ENCODE measurements at regions not wholly inside any gene's neighbourhood (a gene's known extent, or its start where the extent isn't known, plus 50 kb on each side); places are given as distances from the start of the nearest gene placed in this dataset.

DNA sequence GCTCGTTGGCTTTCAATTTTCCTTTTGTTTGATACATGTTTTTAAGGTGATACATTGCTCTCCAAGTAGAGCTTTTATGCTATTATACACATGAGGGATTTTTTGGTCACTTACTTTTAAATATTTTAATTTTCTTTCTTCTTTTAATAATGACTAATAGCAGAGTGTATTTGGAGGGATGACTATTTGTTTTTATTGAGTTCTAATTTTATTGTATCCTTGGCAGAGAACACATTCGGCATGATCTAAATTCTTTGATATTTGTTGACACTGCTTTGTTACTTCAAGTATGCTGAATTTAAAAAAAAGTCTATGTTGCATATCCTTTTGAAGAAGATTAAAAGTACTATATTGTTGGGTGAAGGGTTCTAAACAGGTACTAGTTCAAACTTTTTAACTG is 149.9 kb upstream of the PDZRN3 start:
- H3K36me3 ChIP-seq (ENCODE audit: low read depth), result no peaks in the 10 kb centered on the region
- peak; percentile 33 for DNase-seq
- H3K9me3 ChIP-seq (ENCODE audit: low read depth), result no peaks in the 10 kb centered on the region
- in situ Hi-C loops (cut with MboI), result no loop called here
- no peak for TF ChIP-seq EZH2phosphoT487 (IDR thresholded peaks at IDR 0.05; ENCODE audit: insufficient read depth, low read depth)
- TF ChIP-seq EZH2 (IDR thresholded peaks at IDR 0.05; ENCODE audit: insufficient read depth, poor library complexity, severe bottlenecking), result no peak
- H2AFZ ChIP-seq, result no peak overlapping the region
- no peaks in the 10 kb centered on the region for H3K79me2 ChIP-seq (ENCODE audit: insufficient read depth)
- H3K4me1 ChIP-seq (ENCODE audit: insufficient read depth), result peaks cover 12% of the 10 kb centered on the region
- no peak overlapping the region for H3K9ac ChIP-seq
- no peaks in the 10 kb centered on the region for H3K9me2 ChIP-seq (ENCODE audit: insufficient read depth)
- no peak overlapping the region for H3K4me3 ChIP-seq
- H3F3A ChIP-seq (ENCODE audit: insufficient read depth), result peaks cover 6% of the 10 kb centered on the region; the same call in 1 of the 2 replicates
- H3K27ac ChIP-seq, result no peak overlapping the region
- WGBS, 2 experiments (ENCODE audit: low coverage in 1 of 2, low lambda C conversion rate in 2 of 2, missing lambda C conversion rate in 2 of 2), result 20 to 23% methylated on average over 2 of the region's 2 CpGs
- no peaks in the 10 kb centered on the region for H4K20me1 ChIP-seq (ENCODE audit: insufficient read depth)
- H3K27me3 ChIP-seq (replicated peaks; ENCODE audit: insufficient read depth), result no peaks in the 10 kb centered on the region
- H3K4me2 ChIP-seq (ENCODE audit: unreplicated experiment), result peak overlapping the region; percentile 23

DNA sequence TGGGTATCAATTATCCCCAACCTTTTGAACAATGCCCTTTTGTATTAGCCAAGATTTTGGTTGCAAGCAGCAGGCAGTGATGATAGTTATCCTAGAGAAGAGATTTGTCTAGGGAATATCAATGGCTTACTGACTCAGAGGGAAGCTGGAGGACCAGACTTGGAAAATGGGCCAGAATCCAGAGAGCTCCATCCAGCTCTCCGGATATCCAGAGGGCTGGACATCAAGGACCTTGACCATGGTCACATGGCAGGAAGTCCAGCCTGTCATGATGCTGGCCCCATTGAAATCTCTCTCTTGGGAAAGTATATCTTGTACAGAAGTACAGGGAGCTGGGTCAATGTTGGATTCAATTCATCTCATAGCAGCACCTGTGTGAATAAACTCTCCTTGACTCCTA is 148.5 kb upstream of the PDZRN3 start:
- no peaks in the 10 kb centered on the region for H3K9me3 ChIP-seq (ENCODE audit: low read depth)
- peaks cover 20% of the 10 kb centered on the region for H3F3A ChIP-seq (ENCODE audit: insufficient read depth)
- 0 to 27% methylated on average over 1 of the region's 1 CpG for WGBS, 2 experiments (ENCODE audit: low coverage in 1 of 2, low lambda C conversion rate in 2 of 2, missing lambda C conversion rate in 2 of 2)
- no peak for DNase-seq
- H3K4me1 ChIP-seq (ENCODE audit: insufficient read depth), result peaks cover 20% of the 10 kb centered on the region
- H2AFZ ChIP-seq, result no peak overlapping the region
- no peak overlapping the region for H3K9ac ChIP-seq
- in situ Hi-C loops (cut with MboI), result no loop called here
- no peaks in the 10 kb centered on the region for H3K27me3 ChIP-seq (replicated peaks; ENCODE audit: insufficient read depth)
- H3K27ac ChIP-seq, result no peak overlapping the region
- H4K20me1 ChIP-seq (ENCODE audit: insufficient read depth), result no peaks in the 10 kb centered on the region
- no peak overlapping the region for H3K4me3 ChIP-seq
- TF ChIP-seq EZH2phosphoT487 (IDR thresholded peaks at IDR 0.05; ENCODE audit: insufficient read depth, low read depth) (no peak), EZH2 (IDR thresholded peaks at IDR 0.05; ENCODE audit: insufficient read depth, poor library complexity, severe bottlenecking) (no peak)
- no peaks in the 10 kb centered on the region for H3K9me2 ChIP-seq (ENCODE audit: insufficient read depth)
- H3K4me2 ChIP-seq (ENCODE audit: unreplicated experiment), result no peak overlapping the region
- no peaks in the 10 kb centered on the region for H3K36me3 ChIP-seq (ENCODE audit: low read depth)
- no peaks in the 10 kb centered on the region for H3K79me2 ChIP-seq (ENCODE audit: insufficient read depth)

- Histone ChIP-seq H3K9ac (no peak overlapping the region), H3K36me3 (ENCODE audit: low read depth) (no peaks in the 10 kb centered on the region), H3K27me3 (replicated peaks; ENCODE audit: insufficient read depth) (no peaks in the 10 kb centered on the region), H3K79me2 (ENCODE audit: insufficient read depth) (no peaks in the 10 kb centered on the region), H3K4me1 (ENCODE audit: insufficient read depth) (peaks cover 30% of the 10 kb centered on the region), H4K20me1 (ENCODE audit: insufficient read depth) (no peaks in the 10 kb centered on the region), H3F3A (ENCODE audit: insufficient read depth) (peaks cover 28% of the 10 kb centered on the region), H2AFZ (no peak overlapping the region), H3K4me2 (ENCODE audit: unreplicated experiment) (no peak overlapping the region), H3K9me2 (ENCODE audit: insufficient read depth) (no peaks in the 10 kb centered on the region), H3K27ac (no peak overlapping the region), H3K9me3 (ENCODE audit: low read depth) (no peaks in the 10 kb centered on the region), H3K4me3 (no peak overlapping the region)
- in situ Hi-C loops (cut with MboI), result no loop called here
- no peak for TF ChIP-seq EZH2phosphoT487 (IDR thresholded peaks at IDR 0.05; ENCODE audit: insufficient read depth, low read depth)
- TF ChIP-seq EZH2 (IDR thresholded peaks at IDR 0.05; ENCODE audit: insufficient read depth, poor library complexity, severe bottlenecking), result no peak
- DNase-seq, result no peak
- WGBS, 2 experiments (ENCODE audit: low coverage in 1 of 2, low lambda C conversion rate in 2 of 2, missing lambda C conversion rate in 2 of 2), result 67 to 69% methylated on average over 3 of the region's 3 CpGs
These were observed 147.5 kb upstream of the PDZRN3 start for GRCh38 chr3:73772076-73772886.

DNA sequence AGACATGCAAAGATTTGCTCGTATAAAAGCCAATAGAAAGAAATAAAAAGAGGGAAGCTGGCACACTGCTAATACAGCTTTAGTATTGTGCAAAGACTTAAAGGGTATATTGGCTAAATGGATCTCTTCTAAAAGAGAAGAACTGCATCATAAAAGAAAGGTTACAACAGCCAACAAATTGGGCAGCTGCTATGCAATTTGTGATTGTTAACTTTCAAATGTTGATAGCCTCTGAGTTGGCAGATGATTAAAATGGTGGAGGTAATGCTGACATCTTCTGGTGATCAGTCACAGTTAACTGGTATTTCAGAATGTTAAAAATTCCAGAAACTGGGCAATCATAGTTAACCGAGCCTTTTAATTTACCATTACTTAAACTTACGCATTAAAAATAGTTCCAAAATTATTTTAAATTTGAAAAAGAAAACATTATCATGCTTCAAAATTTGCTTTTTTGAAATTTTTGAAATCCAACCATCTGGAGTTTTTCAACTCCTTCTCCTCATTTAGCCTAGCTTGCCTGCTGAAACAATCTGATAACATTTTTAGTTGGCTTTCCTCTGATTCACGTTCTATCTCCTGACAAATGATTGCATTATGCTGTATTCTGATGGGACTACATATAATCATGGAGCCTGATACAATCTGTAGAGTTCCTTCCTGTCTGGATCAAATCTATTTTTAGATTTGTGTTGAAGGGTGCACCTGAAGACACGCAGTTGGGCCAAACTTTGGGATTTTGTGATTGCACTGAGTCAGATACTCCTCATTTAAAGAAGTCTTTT is 144.0 kb upstream of the PDZRN3 start:
- Histone ChIP-seq H3K27me3 (replicated peaks; ENCODE audit: insufficient read depth) (no peaks in the 10 kb centered on the region), H3K4me3 (no peak overlapping the region), H3K9me3 (ENCODE audit: low read depth) (no peaks in the 10 kb centered on the region), H3K36me3 (ENCODE audit: low read depth) (no peaks in the 10 kb centered on the region), H3F3A (ENCODE audit: insufficient read depth) (peaks cover 42% of the 10 kb centered on the region), H3K9me2 (ENCODE audit: insufficient read depth) (no peaks in the 10 kb centered on the region), H3K9ac (no peak overlapping the region), H3K4me1 (ENCODE audit: insufficient read depth) (peaks cover 34% of the 10 kb centered on the region), H3K27ac (no peak overlapping the region), H2AFZ (no peak overlapping the region), H3K79me2 (ENCODE audit: insufficient read depth) (no peaks in the 10 kb centered on the region), H3K4me2 (ENCODE audit: unreplicated experiment) (peak overlapping the region; percentile 12), H4K20me1 (ENCODE audit: insufficient read depth) (no peaks in the 10 kb centered on the region)
- in situ Hi-C loops (cut with MboI), result loop anchor here (10.0 kb wide), 1 partner anchor 254 kb away; no protein-coding TSS in a partner anchor
- WGBS, 2 experiments (ENCODE audit: low coverage in 1 of 2, low lambda C conversion rate in 2 of 2, missing lambda C conversion rate in 2 of 2), result 54 to 60% methylated on average over 5 of the region's 5 CpGs
- DNase-seq, result peak; percentile 44
- no peak for TF ChIP-seq EZH2phosphoT487 (IDR thresholded peaks at IDR 0.05; ENCODE audit: insufficient read depth, low read depth)
- TF ChIP-seq EZH2 (IDR thresholded peaks at IDR 0.05; ENCODE audit: insufficient read depth, poor library complexity, severe bottlenecking), result no peak

Measured in GM23248 (cell line).